Osteoblast (primary cell): ENCODE measurements at regions not wholly inside any gene's neighbourhood (a gene's known extent, or its start where the extent isn't known, plus 50 kb on each side); places are given as distances from the start of the nearest gene placed in this dataset.

ENCODE experiments used
- DNase-seq: peaks from one replicate; pipeline ENCODE4 v3.0.0; 2011; ENCODE audit warnings: low spot score, mixed read lengths; ENCODE audit not compliant: insufficient read length; ENCODE audit errors: missing footprints
- H2AFZ ChIP-seq: 2 replicates; pipeline ENCODE4 v1.6.0; 2011; ENCODE audit warnings: mild to moderate bottlenecking, low read length
- H3K27ac ChIP-seq: 2 replicates; pipeline ENCODE4 v1.5.1; 2011; ENCODE audit warnings: mild to moderate bottlenecking, low read depth, low read length, moderate library complexity
- H3K27me3 ChIP-seq: 2 replicates; pipeline ENCODE4 v1.6.0; 2012; ENCODE audit warnings: mild to moderate bottlenecking, control low read depth, inconsistent platforms, low read length, moderate library complexity; ENCODE audit not compliant: insufficient read depth
- H3K36me3 ChIP-seq: 2 replicates; pipeline ENCODE4 v1.5.1; 2011; ENCODE audit warnings: mild to moderate bottlenecking, low read length, control low read depth, moderate library complexity; ENCODE audit not compliant: insufficient read depth
- H3K4me1 ChIP-seq: 2 replicates; pipeline ENCODE4 v1.5.1; 2011; ENCODE audit warnings: mild to moderate bottlenecking, low read length, control low read depth, moderate library complexity; ENCODE audit not compliant: insufficient read depth
- H3K4me2 ChIP-seq: 2 replicates; pipeline ENCODE4 v1.6.0; 2011; ENCODE audit warnings: mild to moderate bottlenecking, low read length; ENCODE audit not compliant: insufficient read depth
- H3K4me3 ChIP-seq: fragments of 200-600 bp; sonication (generic); 3 replicates; pipeline ENCODE4 v1.5.1; 2012; ENCODE audit warnings: mild to moderate bottlenecking, low read length, inconsistent platforms; ENCODE audit not compliant: insufficient read depth
- H3K79me2 ChIP-seq: 2 replicates; pipeline ENCODE4 v1.6.0; 2012; ENCODE audit warnings: mild to moderate bottlenecking, low read length, control low read depth, inconsistent platforms; ENCODE audit not compliant: insufficient read depth
- H3K9me3 ChIP-seq: 2 replicates; pipeline ENCODE4 v1.5.1; 2011; ENCODE audit warnings: low read depth, low read length, control low read depth
- H4K20me1 ChIP-seq: 2 replicates; pipeline ENCODE4 v1.6.0; 2012; ENCODE audit warnings: mild to moderate bottlenecking, low read length, control low read depth; ENCODE audit not compliant: insufficient read depth
- TF ChIP-seq, protein P1 (sequence below): IDR thresholded peaks from 2 replicates; pipeline ENCODE4 v1.5.1; 2011; ENCODE audit warnings: mild to moderate bottlenecking, low read depth, low read length, moderate library complexity; ENCODE audit errors: extremely low read depth

DNA sequence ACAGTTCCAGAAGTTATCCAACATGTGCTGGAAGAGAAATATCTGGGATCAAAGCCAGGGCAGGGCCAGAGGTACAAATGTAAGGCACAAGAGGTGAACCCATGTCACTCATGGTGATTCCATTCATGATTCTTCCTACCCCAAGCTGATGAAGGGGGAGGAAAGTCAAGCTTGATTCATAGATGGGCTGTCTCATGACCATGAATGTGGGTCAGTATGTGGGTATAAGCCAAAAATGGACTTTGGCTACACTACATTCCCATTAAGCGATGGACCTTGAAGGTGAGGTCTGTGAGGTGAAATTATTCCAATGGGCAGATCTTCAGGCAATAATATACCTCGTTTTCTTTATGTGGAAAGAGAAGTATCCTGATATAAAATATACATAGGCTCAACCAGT, 217.1 kb downstream of the BTG1 start:
- Histone ChIP-seq H3K36me3 (no peaks in the 10 kb centered on the region), H2AFZ (no peak overlapping the region), H3K27me3 (no peaks in the 10 kb centered on the region), H3K4me3 (no peak overlapping the region), H4K20me1 (no peaks in the 10 kb centered on the region), H3K9me3 (no peaks in the 10 kb centered on the region), H3K4me1 (no peaks in the 10 kb centered on the region), H3K4me2 (no peak overlapping the region), H3K27ac (no peak overlapping the region), H3K79me2 (no peaks in the 10 kb centered on the region)
- DNase-seq = no peak
- TF ChIP-seq, protein P1, sequence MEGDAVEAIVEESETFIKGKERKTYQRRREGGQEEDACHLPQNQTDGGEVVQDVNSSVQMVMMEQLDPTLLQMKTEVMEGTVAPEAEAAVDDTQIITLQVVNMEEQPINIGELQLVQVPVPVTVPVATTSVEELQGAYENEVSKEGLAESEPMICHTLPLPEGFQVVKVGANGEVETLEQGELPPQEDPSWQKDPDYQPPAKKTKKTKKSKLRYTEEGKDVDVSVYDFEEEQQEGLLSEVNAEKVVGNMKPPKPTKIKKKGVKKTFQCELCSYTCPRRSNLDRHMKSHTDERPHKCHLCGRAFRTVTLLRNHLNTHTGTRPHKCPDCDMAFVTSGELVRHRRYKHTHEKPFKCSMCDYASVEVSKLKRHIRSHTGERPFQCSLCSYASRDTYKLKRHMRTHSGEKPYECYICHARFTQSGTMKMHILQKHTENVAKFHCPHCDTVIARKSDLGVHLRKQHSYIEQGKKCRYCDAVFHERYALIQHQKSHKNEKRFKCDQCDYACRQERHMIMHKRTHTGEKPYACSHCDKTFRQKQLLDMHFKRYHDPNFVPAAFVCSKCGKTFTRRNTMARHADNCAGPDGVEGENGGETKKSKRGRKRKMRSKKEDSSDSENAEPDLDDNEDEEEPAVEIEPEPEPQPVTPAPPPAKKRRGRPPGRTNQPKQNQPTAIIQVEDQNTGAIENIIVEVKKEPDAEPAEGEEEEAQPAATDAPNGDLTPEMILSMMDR = no peak

DNA sequence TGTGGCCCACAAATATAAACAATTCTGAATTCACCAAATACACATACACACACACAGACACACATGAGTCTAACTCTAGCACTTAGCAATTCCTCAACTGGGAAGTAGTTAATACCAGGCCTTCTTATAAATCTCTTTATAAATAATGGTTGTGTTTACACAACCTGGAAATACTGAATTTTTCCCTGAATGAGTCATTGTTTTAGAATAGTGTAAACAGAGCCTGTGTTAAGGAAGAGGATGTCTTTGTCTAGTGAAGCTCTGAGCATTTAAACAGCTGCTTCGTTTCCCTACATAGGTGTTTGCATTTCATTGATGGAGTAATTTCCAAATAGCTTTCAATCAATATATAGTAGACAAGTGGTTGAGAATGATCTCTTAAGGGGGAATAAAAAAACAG, 218.8 kb downstream of the BTG1 start:
- no peak overlapping the region for H3K27ac ChIP-seq
- no peaks in the 10 kb centered on the region for H3K79me2 ChIP-seq
- no peaks in the 10 kb centered on the region for H3K4me1 ChIP-seq
- no peak overlapping the region for H2AFZ ChIP-seq
- DNase-seq = no peak
- TF ChIP-seq, protein P1 = no peak
- no peaks in the 10 kb centered on the region for H3K36me3 ChIP-seq
- H3K4me2 ChIP-seq = no peak overlapping the region
- no peaks in the 10 kb centered on the region for H4K20me1 ChIP-seq
- no peaks in the 10 kb centered on the region for H3K9me3 ChIP-seq
- H3K4me3 ChIP-seq = no peak overlapping the region
- H3K27me3 ChIP-seq = no peaks in the 10 kb centered on the region

DNA sequence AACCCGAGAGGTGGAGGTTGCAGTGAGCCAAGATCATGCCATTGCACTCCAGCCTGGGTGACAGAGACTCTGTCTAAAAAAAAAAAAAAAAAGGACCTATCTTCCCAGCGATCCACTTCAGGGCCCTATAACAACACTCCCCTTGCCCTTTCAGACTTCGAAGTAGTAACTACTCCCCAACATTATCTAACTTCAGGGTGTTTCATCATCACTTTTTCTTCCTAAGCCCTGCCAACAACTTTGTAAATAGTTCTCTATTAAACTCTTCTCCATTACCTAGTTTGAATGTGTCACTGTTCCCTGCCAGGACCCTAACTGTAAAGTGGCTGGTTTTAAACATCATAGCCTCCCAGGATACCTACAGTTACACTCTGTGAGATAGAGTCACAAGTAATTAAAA, 220.8 kb downstream of the BTG1 start:
- Histone ChIP-seq H3K4me1 (no peaks in the 10 kb centered on the region), H3K36me3 (no peaks in the 10 kb centered on the region), H3K27ac (no peak overlapping the region), H3K9me3 (no peaks in the 10 kb centered on the region), H3K27me3 (no peaks in the 10 kb centered on the region), H4K20me1 (no peaks in the 10 kb centered on the region), H3K4me3 (no peak overlapping the region), H3K79me2 (no peaks in the 10 kb centered on the region), H3K4me2 (no peak overlapping the region), H2AFZ (no peak overlapping the region)
- DNase-seq = no peak
- TF ChIP-seq, protein P1 = no peak

DNA sequence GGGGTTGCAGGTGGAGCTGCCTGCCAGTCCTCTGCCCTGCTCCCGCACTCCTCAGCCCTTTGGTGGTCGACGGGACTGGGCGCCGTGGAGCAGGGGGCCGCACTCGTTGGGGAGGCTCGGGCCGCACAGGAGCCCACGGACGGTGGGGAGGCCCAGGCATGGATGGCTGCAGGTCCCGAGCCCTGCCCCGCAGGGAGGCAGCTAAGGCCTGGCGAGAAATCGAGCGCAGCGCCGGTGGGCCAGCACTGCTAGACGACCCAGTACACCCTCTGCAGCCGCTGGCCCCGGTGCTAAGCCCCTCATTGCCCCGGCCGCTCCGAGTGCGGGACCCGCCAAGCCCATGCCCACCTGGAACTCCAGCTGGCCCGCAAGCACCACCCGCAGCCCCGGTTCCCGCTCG, 221.8 kb downstream of the BTG1 start:
- no peaks in the 10 kb centered on the region for H3K36me3 ChIP-seq
- H3K4me3 ChIP-seq = no peak overlapping the region
- no peak for DNase-seq
- no peaks in the 10 kb centered on the region for H3K27me3 ChIP-seq
- H3K4me2 ChIP-seq = no peak overlapping the region
- no peaks in the 10 kb centered on the region for H3K79me2 ChIP-seq
- H3K27ac ChIP-seq = no peak overlapping the region
- TF ChIP-seq, protein P1 = no peak
- H2AFZ ChIP-seq = no peak overlapping the region
- H3K4me1 ChIP-seq = no peaks in the 10 kb centered on the region
- H3K9me3 ChIP-seq = no peaks in the 10 kb centered on the region
- H4K20me1 ChIP-seq = no peaks in the 10 kb centered on the region
